HG03175 (cell line): ENCODE measurements at regions not wholly inside any gene's neighbourhood (a gene's known extent, or its start where the extent isn't known, plus 50 kb on each side); places are given as distances from the start of the nearest gene placed in this dataset.
"Not testable (repeated sequence)": the region's sequence is repeated elsewhere in the genome, so short reads cannot be mapped to it uniquely, and the experiment has no call there.

Experiments
- ATAC-seq: cut with Tn5 transposase; IDR thresholded peaks from one replicate; pipeline ENCODE4 v1.9.1; 2021; ENCODE audit warnings: mild to moderate bottlenecking, moderate library complexity; ENCODE audit not compliant: unreplicated experiment

GRCh38 chr6:85867595-85867994 lies 224.9 kb upstream of the SYNCRIP start:
- no peak for ATAC-seq

GRCh38 chr6:85866758-85867401 lies 224.2 kb upstream of the SYNCRIP start:
- ATAC-seq = no peak

GRCh38 chr6:85866370-85866730 lies 223.7 kb upstream of the SYNCRIP start:
- no peak for ATAC-seq

- ATAC-seq = peak; percentile 59
Measured at GRCh38 chr6:85865420-85866369, 223.0 kb upstream of the SYNCRIP start.

GRCh38 chr6:85864453-85865401 lies 222.0 kb upstream of the SYNCRIP start:
- no peak for ATAC-seq

- ATAC-seq = no peak
Measured at GRCh38 chr6:85856235-85856634, 213.5 kb upstream of the SYNCRIP start.

- not testable (repeated sequence) for ATAC-seq
Measured at GRCh38 chr6:85838351-85839119, 195.8 kb upstream of the SYNCRIP start.

GRCh38 chr6:85828973-85829372 lies 186.3 kb upstream of the SYNCRIP start:
- no peak for ATAC-seq

GRCh38 chr6:85826997-85827396 lies 184.3 kb upstream of the SYNCRIP start:
- no peak for ATAC-seq

- no peak for ATAC-seq
Measured at GRCh38 chr6:85824329-85824728, 181.6 kb upstream of the SYNCRIP start.

GRCh38 chr6:85810558-85810957 lies 167.9 kb upstream of the SYNCRIP start:
- ATAC-seq = no peak

- no peak for ATAC-seq
Measured at GRCh38 chr6:85803721-85804120, 161.0 kb upstream of the SYNCRIP start.

GRCh38 chr6:85802162-85802561 lies 159.5 kb upstream of the SYNCRIP start:
- no peak for ATAC-seq

- no peak for ATAC-seq
Measured at GRCh38 chr6:85798931-85799652, 156.4 kb upstream of the SYNCRIP start.

GRCh38 chr6:85797993-85798392 lies 155.3 kb upstream of the SYNCRIP start:
- ATAC-seq = no peak

- ATAC-seq = no peak
Measured at GRCh38 chr6:85795945-85796344, 153.3 kb upstream of the SYNCRIP start.

GRCh38 chr6:85792254-85792653 lies 149.6 kb upstream of the SYNCRIP start:
- no peak for ATAC-seq

- ATAC-seq = no peak
Measured at GRCh38 chr6:85775883-85776282, 133.2 kb upstream of the SYNCRIP start.

- ATAC-seq = no peak
Measured at GRCh38 chr6:85772641-85773040, 130.0 kb upstream of the SYNCRIP start.
